ENCODE measurements at regions not wholly inside any gene's neighbourhood (a gene's known extent, or its start where the extent isn't known, plus 50 kb on each side); places are given as distances from the start of the nearest gene placed in this dataset.

DNA sequence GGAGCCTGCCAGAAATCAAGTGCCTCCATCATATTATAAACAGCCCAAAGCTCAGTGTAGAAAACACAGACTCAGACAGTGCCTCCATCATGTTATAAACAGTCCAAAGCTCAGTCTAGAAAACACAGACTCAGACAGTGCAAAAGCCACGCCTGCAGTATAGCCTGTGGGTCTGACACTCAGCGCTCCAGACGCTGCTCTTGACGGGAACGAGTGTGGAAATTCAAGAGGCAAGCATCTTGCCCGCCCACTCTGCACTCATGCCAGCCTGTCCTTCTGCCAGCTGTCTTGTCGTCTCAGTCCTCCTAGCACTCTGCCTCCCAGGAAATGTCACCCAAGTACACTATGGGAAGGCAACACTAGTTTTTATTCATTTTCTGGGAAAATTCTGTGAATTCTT lies 274.2 kb upstream of the CDH4 start:
- TF ChIP-seq, protein P1, sequence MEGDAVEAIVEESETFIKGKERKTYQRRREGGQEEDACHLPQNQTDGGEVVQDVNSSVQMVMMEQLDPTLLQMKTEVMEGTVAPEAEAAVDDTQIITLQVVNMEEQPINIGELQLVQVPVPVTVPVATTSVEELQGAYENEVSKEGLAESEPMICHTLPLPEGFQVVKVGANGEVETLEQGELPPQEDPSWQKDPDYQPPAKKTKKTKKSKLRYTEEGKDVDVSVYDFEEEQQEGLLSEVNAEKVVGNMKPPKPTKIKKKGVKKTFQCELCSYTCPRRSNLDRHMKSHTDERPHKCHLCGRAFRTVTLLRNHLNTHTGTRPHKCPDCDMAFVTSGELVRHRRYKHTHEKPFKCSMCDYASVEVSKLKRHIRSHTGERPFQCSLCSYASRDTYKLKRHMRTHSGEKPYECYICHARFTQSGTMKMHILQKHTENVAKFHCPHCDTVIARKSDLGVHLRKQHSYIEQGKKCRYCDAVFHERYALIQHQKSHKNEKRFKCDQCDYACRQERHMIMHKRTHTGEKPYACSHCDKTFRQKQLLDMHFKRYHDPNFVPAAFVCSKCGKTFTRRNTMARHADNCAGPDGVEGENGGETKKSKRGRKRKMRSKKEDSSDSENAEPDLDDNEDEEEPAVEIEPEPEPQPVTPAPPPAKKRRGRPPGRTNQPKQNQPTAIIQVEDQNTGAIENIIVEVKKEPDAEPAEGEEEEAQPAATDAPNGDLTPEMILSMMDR (IDR thresholded peaks at IDR 0.05): no peak
- no peak for TF ChIP-seq SIN3A (IDR thresholded peaks at IDR 0.05; ENCODE audit: borderline replicate concordance, insufficient read depth, low read depth, low read length)
- TF ChIP-seq POLR2AphosphoS5 (IDR thresholded peaks at IDR 0.05; ENCODE audit: low read depth, low read length): no peak
- TF ChIP-seq TCF7L2 (IDR thresholded peaks at IDR 0.05; ENCODE audit: low read depth, low read length): no peak

Data from Panc1 (cell line).